Dendritic cell treated with granulocyte-macrophage colony-stimulating factor and Interleukin-4, amounts not matched to agents 40 ng/mL and 50 ng/mL, for 4 days (primary cell): ENCODE measurements at regions not wholly inside any gene's neighbourhood (a gene's known extent, or its start where the extent isn't known, plus 50 kb on each side); places are given as distances from the start of the nearest gene placed in this dataset.

Source experiments
- H3K27ac Mint-ChIP-seq: one replicate; pipeline ENCODE4 v1.8.0; 2022; ENCODE audit warnings: mild to moderate bottlenecking, mixed read lengths
- H3K27me3 Mint-ChIP-seq: one replicate; pipeline ENCODE4 v1.8.0; 2022; ENCODE audit warnings: mild to moderate bottlenecking, mixed read lengths
- H3K36me3 Mint-ChIP-seq: one replicate; pipeline ENCODE4 v1.8.0; 2022; ENCODE audit warnings: low read depth, mixed read lengths
- H3K4me1 Mint-ChIP-seq: one replicate; pipeline ENCODE4 v1.8.0; 2022; ENCODE audit warnings: low read depth, mixed read lengths
- H3K4me3 Mint-ChIP-seq: one replicate; pipeline ENCODE4 v1.8.0; 2022; ENCODE audit warnings: mild to moderate bottlenecking, moderate library complexity, mixed read lengths
- H3K9me3 Mint-ChIP-seq: one replicate; pipeline ENCODE4 v1.8.0; 2022; ENCODE audit warnings: mixed read lengths
- intact Hi-C: fragments of 100-400 bp; cut with micrococcal nuclease; formaldehyde crosslinking; loops from one replicate; pipeline ENCODE4 v1.15.0; 2022

DNA sequence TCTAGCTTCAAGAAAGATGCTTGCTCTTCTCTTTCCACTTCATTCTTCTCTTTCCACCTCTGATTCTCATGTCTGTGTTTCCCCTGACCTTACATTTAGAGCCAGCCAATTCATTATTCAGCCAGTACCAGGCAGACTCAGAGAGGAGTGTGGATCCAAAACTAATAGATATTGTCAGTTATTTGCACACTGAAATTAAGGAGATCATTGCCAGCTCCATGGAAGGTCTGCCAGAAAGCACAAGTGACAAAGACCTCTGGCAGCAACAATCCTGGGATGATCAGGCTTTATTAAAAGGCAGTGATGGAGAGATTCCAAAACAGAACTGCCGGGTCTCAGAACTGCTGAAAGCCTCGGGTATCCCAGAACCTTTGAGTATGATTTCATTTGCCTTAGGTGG lies 749.4 kb downstream of the XPNPEP1 start:
- H3K4me3 Mint-ChIP-seq: no peak overlapping the region
- intact Hi-C loops: no loop called here
- H3K9me3 Mint-ChIP-seq: peaks cover 27% of the 10 kb centered on the region
- no peaks in the 10 kb centered on the region for H3K27me3 Mint-ChIP-seq
- H3K36me3 Mint-ChIP-seq: no peaks in the 10 kb centered on the region
- H3K27ac Mint-ChIP-seq: no peak overlapping the region
- H3K4me1 Mint-ChIP-seq: no peaks in the 10 kb centered on the region

DNA sequence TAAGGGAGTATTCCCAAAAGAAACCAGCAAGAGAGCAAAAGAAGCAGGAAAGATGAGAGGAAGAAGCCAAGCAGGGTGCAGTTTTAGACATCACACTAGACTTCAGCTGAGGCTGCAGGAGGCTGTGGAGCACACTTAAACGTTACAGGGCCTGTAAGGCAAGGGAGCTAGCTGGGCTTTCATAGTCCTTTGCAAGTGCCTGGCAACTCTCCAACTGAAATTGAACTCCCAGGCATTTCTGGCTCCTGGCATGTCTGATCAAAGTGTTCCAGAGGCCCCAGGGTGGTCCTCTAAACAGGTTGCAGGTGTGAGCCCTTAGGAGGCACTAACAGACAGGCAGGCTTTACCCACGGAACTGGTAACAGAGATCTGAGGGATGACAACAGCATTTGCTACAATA lies 750.2 kb downstream of the XPNPEP1 start:
- Mint-ChIP-seq H3K27me3 (no peaks in the 10 kb centered on the region), H3K36me3 (no peaks in the 10 kb centered on the region), H3K4me3 (no peak overlapping the region), H3K4me1 (no peaks in the 10 kb centered on the region), H3K9me3 (peaks cover 26% of the 10 kb centered on the region), H3K27ac (no peak overlapping the region)
- intact Hi-C loops: no loop called here

DNA sequence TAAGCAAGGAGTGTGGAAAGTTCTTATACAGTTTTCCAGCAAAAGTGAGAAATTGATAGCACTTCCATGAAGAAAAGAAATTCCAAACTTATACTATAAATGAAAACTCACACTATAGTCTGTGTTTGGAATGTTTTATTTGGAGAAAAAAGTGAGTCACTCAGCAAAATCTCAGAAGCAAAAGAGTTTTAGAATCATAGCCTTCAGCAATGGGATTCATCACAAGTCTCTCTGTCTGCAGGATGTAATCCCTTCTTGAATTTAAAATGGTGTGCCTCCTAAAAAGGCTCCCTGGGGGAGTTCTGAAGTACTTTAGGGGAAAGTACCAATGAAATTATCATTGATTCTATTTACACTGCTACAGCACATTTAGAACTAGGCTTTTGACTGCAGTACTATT lies 756.4 kb downstream of the XPNPEP1 start:
- Mint-ChIP-seq H3K4me3 (no peak overlapping the region), H3K27ac (no peak overlapping the region), H3K4me1 (no peaks in the 10 kb centered on the region), H3K9me3 (peaks cover 29% of the 10 kb centered on the region), H3K27me3 (no peaks in the 10 kb centered on the region), H3K36me3 (no peaks in the 10 kb centered on the region)
- intact Hi-C loops: no loop called here

DNA sequence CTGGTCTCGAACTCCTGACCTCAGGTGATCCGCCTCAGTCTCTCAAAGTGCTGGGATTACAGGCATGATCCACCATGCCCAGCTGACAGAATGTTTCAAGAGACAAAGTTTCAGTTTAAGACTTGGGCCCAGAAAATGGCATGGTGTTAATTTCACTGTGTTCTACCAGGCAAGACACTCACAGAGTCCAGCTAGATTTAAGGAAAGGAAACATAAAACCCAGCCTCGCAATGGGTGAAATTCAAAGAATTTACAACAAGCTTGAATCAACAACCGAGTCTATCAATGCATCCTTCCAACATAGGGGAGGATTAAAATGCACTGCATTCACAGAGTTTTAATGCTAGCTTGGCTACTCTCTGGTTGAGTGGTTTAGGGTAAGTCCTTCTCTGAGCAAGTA lies 764.0 kb downstream of the XPNPEP1 start:
- Mint-ChIP-seq H3K4me3 (no peak overlapping the region), H3K27me3 (no peaks in the 10 kb centered on the region), H3K9me3 (peaks cover 23% of the 10 kb centered on the region), H3K36me3 (no peaks in the 10 kb centered on the region), H3K4me1 (no peaks in the 10 kb centered on the region), H3K27ac (no peak overlapping the region)
- intact Hi-C loops: no loop called here

DNA sequence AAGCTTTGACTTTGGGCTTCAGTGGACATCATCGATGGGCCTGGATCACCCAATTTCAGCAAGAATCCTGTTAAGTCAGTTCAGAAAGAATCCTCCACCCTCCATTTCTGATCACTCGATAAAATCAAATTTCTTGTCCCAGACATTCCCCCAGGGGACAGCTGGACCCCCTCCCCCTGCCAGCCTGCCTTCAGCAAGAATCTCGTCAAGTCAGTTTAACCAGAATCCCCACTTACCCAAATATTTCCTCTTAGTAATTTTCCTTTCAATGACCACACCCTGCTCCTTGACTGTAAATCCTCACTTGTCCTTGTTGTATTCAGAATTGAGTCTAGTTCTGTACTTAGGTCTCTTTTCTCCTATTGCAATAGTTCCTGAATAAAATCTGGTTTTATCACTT lies 766.9 kb downstream of the XPNPEP1 start:
- no peak overlapping the region for H3K4me3 Mint-ChIP-seq
- no peaks in the 10 kb centered on the region for H3K4me1 Mint-ChIP-seq
- no peak overlapping the region for H3K27ac Mint-ChIP-seq
- intact Hi-C loops: no loop called here
- H3K9me3 Mint-ChIP-seq: peaks cover 25% of the 10 kb centered on the region
- H3K36me3 Mint-ChIP-seq: no peaks in the 10 kb centered on the region
- no peaks in the 10 kb centered on the region for H3K27me3 Mint-ChIP-seq

DNA sequence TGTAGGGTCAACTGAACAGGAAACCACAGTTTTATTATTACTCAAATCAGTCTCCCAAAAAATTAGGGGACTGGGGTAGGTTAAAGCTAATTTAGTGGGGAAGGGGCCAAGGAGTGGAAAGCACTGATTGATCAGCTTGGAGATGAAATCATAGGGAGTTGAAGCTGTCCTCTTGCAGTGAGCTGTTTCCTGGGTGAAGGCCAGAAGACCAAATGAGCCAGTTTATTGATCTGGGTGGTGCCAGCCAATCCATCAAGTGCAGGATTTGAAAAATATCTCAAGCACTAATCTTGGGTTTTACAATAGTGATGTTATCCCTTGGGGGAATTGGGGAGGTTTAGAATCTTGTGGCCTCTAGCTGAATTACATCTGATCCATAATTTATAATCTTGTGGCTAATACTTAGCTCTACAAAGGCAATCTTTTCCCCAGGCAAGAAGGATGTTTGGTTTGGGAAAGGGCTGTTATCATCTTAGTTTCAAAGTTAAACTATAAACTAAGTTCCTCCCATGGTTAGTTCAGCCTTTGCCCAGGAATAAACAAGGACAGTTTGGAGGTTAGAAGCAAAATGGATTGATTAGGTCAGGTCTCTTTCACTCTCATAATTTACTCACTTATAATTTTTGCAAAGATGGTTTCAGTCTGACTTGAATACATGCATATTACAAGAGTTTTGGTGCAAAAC lies 773.5 kb downstream of the XPNPEP1 start:
- Mint-ChIP-seq H3K36me3 (no peaks in the 10 kb centered on the region), H3K27ac (no peak overlapping the region), H3K27me3 (no peaks in the 10 kb centered on the region), H3K4me1 (no peaks in the 10 kb centered on the region), H3K9me3 (peaks cover 40% of the 10 kb centered on the region), H3K4me3 (no peak overlapping the region)
- intact Hi-C loops: no loop called here

DNA sequence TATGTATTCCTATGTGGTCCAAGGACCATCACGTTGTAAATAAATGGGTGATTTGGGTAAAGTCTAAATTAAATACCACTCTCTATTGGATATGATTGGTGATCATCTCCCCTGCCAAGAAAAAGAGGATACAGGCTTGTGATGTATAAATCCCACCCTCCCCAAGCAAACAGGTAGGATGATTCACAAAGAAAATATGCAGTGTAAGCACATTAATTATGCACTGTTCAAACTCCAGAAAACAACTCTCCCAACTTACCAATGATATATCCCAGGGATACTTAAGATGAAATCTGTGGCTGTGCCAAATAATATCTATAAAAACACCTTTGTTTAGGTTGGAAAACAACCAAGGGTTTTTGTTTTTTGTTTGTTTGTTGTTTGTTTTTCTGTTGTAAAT lies 795.9 kb downstream of the XPNPEP1 start:
- Mint-ChIP-seq H3K9me3 (peaks cover 17% of the 10 kb centered on the region), H3K36me3 (no peaks in the 10 kb centered on the region), H3K27ac (no peak overlapping the region), H3K27me3 (no peaks in the 10 kb centered on the region), H3K4me3 (no peak overlapping the region), H3K4me1 (no peaks in the 10 kb centered on the region)
- intact Hi-C loops: no loop called here

DNA sequence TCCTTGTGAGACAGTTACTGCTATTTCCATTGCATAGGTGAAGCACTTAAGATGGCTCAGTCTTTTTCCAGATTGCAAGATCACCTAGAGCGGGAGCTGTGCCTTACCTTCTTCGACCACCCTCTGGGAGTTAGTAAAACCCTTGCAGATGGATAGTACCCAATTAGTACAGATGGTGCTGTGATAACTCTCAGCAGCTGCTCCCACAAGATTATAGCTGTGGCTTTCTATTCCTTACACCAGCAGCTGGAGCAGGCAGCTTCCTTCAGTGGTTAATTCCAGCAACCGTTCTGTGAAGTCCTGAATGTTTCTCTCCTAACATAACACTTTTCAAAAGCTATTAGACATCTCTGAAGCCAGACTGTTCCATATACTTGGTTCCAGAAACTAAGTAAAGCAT lies 796.8 kb downstream of the XPNPEP1 start:
- H3K4me3 Mint-ChIP-seq: no peak overlapping the region
- intact Hi-C loops: no loop called here
- H3K36me3 Mint-ChIP-seq: no peaks in the 10 kb centered on the region
- no peaks in the 10 kb centered on the region for H3K4me1 Mint-ChIP-seq
- peaks cover 9% of the 10 kb centered on the region for H3K9me3 Mint-ChIP-seq
- no peak overlapping the region for H3K27ac Mint-ChIP-seq
- H3K27me3 Mint-ChIP-seq: no peaks in the 10 kb centered on the region

DNA sequence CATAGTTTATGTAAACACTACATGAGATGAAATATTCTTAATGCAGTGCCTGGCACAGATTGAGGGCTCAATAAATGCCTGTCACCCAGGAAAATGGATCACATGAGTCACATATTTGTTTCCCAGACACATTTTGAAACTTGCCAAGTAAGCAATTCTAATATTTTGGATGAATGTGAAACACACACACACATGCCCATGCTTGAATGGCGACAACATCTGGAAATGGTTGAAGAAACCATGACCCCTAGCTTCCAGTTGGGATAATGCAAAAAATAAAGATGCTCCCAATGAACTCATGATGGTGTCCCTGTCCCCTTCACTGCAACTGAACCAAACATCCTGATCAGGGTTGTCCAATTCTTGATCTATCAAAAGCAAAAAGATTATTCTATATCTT lies 797.3 kb downstream of the XPNPEP1 start:
- H3K4me3 Mint-ChIP-seq: no peak overlapping the region
- H3K9me3 Mint-ChIP-seq: peaks cover 8% of the 10 kb centered on the region
- no peaks in the 10 kb centered on the region for H3K36me3 Mint-ChIP-seq

DNA sequence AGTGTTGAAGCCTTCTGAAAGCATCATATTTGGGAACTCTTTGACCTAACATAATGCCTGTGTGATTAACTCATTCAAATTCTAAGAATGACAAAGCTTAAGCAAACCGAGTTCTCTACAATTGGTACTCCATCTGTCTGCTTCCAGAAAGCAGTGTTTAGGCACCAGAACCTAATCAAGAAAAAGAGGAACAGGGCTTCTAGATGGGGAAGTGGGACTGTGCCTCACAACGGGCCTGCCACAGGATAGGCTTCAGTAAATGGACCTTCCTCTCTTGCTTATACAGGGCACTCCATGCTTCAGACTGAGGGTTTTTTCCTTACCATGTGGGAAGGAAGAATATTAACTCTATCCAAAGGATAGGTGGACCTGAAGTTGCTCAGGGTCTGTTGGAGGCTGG lies 808.1 kb downstream of the XPNPEP1 start:
- intact Hi-C loops: no loop called here
- Mint-ChIP-seq H3K36me3 (no peaks in the 10 kb centered on the region), H3K4me1 (no peaks in the 10 kb centered on the region), H3K27me3 (no peaks in the 10 kb centered on the region), H3K27ac (no peak overlapping the region), H3K4me3 (no peak overlapping the region), H3K9me3 (peaks cover 35% of the 10 kb centered on the region)

More for the DNA sequence above, 797.3 kb downstream of the XPNPEP1 start:
- no peaks in the 10 kb centered on the region for H3K4me1 Mint-ChIP-seq
- no peaks in the 10 kb centered on the region for H3K27me3 Mint-ChIP-seq
- H3K27ac Mint-ChIP-seq: no peak overlapping the region
- intact Hi-C loops: no loop called here

DNA sequence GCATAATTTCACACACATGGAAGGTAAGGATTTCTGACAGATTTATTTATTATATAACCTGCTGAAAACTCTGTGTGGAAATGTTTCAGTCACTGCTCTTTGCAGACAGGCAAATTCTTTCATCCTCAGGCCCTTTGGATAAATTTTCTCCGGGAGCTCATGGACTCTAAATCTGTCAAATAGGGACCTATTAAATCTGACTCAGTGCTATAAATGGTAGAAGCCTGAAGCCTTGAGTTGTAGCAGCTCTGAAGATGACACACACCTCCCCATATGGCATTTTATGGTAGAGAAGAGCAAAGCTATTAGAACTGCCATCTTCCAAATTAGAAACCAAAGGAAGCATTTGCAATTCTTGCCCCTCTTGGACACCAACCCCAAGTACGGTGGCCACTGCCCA lies 808.7 kb downstream of the XPNPEP1 start:
- Mint-ChIP-seq H3K27me3 (no peaks in the 10 kb centered on the region), H3K4me1 (no peaks in the 10 kb centered on the region), H3K9me3 (peaks cover 35% of the 10 kb centered on the region), H3K27ac (no peak overlapping the region), H3K4me3 (no peak overlapping the region), H3K36me3 (no peaks in the 10 kb centered on the region)
- intact Hi-C loops: no loop called here

DNA sequence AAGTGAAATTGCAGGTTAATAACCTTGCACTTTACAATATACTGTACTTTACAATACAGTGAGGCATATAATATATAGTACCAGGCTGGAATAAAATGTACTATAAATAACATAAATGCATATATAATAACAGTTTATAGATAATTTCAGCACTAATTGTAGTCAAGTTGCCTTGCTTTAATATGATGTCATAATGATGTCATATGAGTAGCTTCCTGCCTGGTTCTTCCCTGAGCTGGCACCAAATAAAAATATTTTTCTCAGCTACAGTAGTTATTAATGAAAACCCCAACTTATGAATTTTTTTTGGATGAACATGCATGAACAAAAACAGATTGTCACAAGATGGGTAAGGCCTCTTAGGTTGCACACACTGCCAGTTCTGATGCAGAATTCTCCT lies 816.7 kb downstream of the XPNPEP1 start:
- Mint-ChIP-seq H3K27ac (no peak overlapping the region), H3K36me3 (no peaks in the 10 kb centered on the region), H3K27me3 (no peaks in the 10 kb centered on the region), H3K4me1 (no peaks in the 10 kb centered on the region), H3K9me3 (no peaks in the 10 kb centered on the region), H3K4me3 (no peak overlapping the region)
- intact Hi-C loops: no loop called here

DNA sequence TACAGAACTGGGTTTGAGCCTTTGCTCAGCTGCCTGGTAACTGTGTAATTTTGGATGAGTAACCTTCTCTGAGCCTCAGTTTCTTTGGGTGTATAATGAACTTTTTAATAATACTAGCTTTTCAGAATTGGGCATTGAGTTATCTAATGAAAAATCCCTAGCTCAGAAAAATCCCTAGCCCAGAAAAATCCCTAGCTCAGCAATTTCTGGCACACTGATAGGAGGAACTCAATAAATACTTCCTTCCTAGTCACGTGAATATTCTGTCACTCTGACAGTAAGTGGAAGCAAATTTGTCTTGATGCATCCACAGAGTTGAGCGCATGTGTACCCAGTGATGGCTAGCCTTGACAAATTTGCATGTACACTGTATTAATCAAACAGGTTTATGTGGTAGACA lies 817.6 kb downstream of the XPNPEP1 start:
- Mint-ChIP-seq H3K4me1 (no peaks in the 10 kb centered on the region), H3K27me3 (no peaks in the 10 kb centered on the region), H3K27ac (no peak overlapping the region), H3K36me3 (no peaks in the 10 kb centered on the region), H3K4me3 (no peak overlapping the region), H3K9me3 (no peaks in the 10 kb centered on the region)
- intact Hi-C loops: no loop called here

DNA sequence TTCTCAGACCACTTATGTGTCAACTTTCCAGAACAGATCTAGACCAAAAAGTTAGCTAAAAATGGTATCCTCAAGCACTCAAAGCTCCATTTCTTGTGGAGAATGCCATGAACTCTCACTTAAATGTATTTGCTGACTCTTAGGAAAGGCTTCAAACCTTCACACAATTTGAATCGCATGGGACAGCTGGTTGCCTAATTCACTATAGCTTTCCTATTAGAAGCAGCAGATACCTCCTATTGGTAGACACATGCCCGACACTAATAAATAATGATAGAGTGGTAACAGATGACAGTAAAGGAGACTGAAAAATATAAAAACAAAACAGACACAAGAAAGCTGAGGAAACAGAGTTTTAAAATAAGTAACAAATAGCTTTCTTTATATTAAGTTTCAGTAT lies 818.5 kb downstream of the XPNPEP1 start:
- no peak overlapping the region for H3K4me3 Mint-ChIP-seq
- intact Hi-C loops: no loop called here
- no peaks in the 10 kb centered on the region for H3K9me3 Mint-ChIP-seq
- H3K27me3 Mint-ChIP-seq: no peaks in the 10 kb centered on the region
- no peak overlapping the region for H3K27ac Mint-ChIP-seq
- no peaks in the 10 kb centered on the region for H3K36me3 Mint-ChIP-seq
- H3K4me1 Mint-ChIP-seq: no peaks in the 10 kb centered on the region

DNA sequence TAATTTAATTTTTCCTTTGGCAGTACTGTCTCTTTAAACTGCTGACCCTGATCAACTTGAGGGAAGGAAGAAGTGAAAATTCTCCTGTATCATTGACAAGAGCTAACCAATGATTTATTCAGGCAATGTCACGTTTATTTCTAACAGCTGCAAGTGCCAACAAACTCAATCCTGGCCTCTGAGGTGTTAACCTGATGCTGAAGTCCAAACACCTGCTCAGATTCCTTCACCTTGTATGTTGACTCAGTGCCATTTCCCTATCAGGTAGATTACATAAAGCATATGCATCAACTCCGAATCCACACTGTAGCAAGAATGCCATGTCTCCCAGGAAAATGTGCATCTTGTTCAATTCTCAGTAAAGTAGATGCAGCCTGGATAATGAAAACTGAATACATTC lies 820.0 kb downstream of the XPNPEP1 start:
- no peaks in the 10 kb centered on the region for H3K4me1 Mint-ChIP-seq
- intact Hi-C loops: no loop called here
- no peaks in the 10 kb centered on the region for H3K9me3 Mint-ChIP-seq
- no peak overlapping the region for H3K27ac Mint-ChIP-seq
- no peaks in the 10 kb centered on the region for H3K27me3 Mint-ChIP-seq
- no peak overlapping the region for H3K4me3 Mint-ChIP-seq
- no peaks in the 10 kb centered on the region for H3K36me3 Mint-ChIP-seq
